HL-60 (cell line): ENCODE measurements at regions not wholly inside any gene's neighbourhood (a gene's known extent, or its start where the extent isn't known, plus 50 kb on each side); places are given as distances from the start of the nearest gene placed in this dataset.

ENCODE experiments used
- CTCF ChIP-seq: IDR thresholded peaks from one replicate; pipeline ENCODE4 v1.5.1; 2011; ENCODE audit warnings: low read length, control low read depth, inconsistent platforms; ENCODE audit not compliant: insufficient read depth
- POLR2AphosphoS5 ChIP-seq: IDR thresholded peaks from 2 replicates; pipeline ENCODE4 v1.6.1; 2012; ENCODE audit warnings: low read depth
- REST ChIP-seq: IDR thresholded peaks from 2 replicates; pipeline ENCODE4 v1.6.1; 2012; ENCODE audit warnings: low read depth; ENCODE audit not compliant: insufficient replicate concordance

GRCh38 chr9:65432722-65433323 is 147.8 kb upstream of the FOXD4L5 start:
- no peak for TF ChIP-seq CTCF
- no peak for TF ChIP-seq POLR2AphosphoS5
- TF ChIP-seq REST, result no peak
